ENCODE measurements at regions not wholly inside any gene's neighbourhood (a gene's known extent, or its start where the extent isn't known, plus 50 kb on each side); places are given as distances from the start of the nearest gene placed in this dataset.

GRCh38 chr9:115674091-115674490, 479.5 kb upstream of the PAPPA start:
- TF ChIP-seq CTCF (IDR thresholded peaks at IDR 0.05) (no peak), POLR2A (IDR thresholded peaks at IDR 0.05) (no peak)
